Left ventricle myocardium inferior (tissue), 1 donor: ENCODE measurements at regions not wholly inside any gene's neighbourhood (a gene's known extent, or its start where the extent isn't known, plus 50 kb on each side); places are given as distances from the start of the nearest gene placed in this dataset.

Experiments used
- DNase-seq: peaks from one replicate; pipeline ENCODE4 v3.0.0-alpha.2; 2020
- H3K27ac ChIP-seq: fragments of 200-600 bp; replicated peaks from 2 replicates; pipeline ENCODE4 v1.8.0; 2021
- H3K27me3 ChIP-seq: fragments of 200-600 bp; 2 replicates; pipeline ENCODE4 v1.8.0; 2021; ENCODE audit warnings: low read depth
- H3K36me3 ChIP-seq: fragments of 200-600 bp; 2 replicates; pipeline ENCODE4 v1.8.0; 2021
- H3K4me1 ChIP-seq: fragments of 200-600 bp; 2 replicates; pipeline ENCODE4 v1.8.0; 2021
- H3K4me3 ChIP-seq: fragments of 200-600 bp; 2 replicates; pipeline ENCODE4 v1.8.0; 2021; ENCODE audit warnings: mild to moderate bottlenecking, moderate library complexity
- H3K9me3 ChIP-seq: fragments of 200-600 bp; replicated peaks from 2 replicates; pipeline ENCODE4 v1.8.0; 2021
- CTCF ChIP-seq: fragments of 200-600 bp; IDR thresholded peaks from 2 replicates; pipeline ENCODE4 v1.8.0; 2021; ENCODE audit warnings: antibody characterized with exemption, mild to moderate bottlenecking, borderline replicate concordance
- intact Hi-C: fragments of 100-400 bp; cut with micrococcal nuclease; formaldehyde crosslinking; loops from one replicate; pipeline ENCODE4 v1.11.0; 2022
- donor health status: DM: no; HTN: yes; CAD: no; lungs with severe emphysema.

- no peak overlapping the region for H3K4me3 ChIP-seq
- intact Hi-C loops: no loop called here
- peaks cover 59% of the 10 kb centered on the region for H3K27me3 ChIP-seq
- H3K4me1 ChIP-seq: no peaks in the 10 kb centered on the region
- H3K36me3 ChIP-seq: no peaks in the 10 kb centered on the region
- no peak overlapping the region for H3K27ac ChIP-seq
- TF ChIP-seq CTCF: no peak
- DNase-seq: no peak
- H3K9me3 ChIP-seq: peaks cover 10% of the 10 kb centered on the region
Observed at GRCh38 chr22:48715511-48715910, 1112.2 kb downstream of the BRD1 start.

- H3K36me3 ChIP-seq: no peaks in the 10 kb centered on the region
- intact Hi-C loops: no loop called here
- no peak for TF ChIP-seq CTCF
- no peaks in the 10 kb centered on the region for H3K4me1 ChIP-seq
- peaks cover 10% of the 10 kb centered on the region for H3K9me3 ChIP-seq
- peaks cover 46% of the 10 kb centered on the region for H3K27me3 ChIP-seq
- DNase-seq: peak; percentile 4
- no peak overlapping the region for H3K4me3 ChIP-seq
- H3K27ac ChIP-seq: no peak overlapping the region
Observed at GRCh38 chr22:48714231-48714630, 1113.4 kb downstream of the BRD1 start.

- TF ChIP-seq CTCF: no peak
- peak; percentile 6 for DNase-seq
- peaks cover 10% of the 10 kb centered on the region for H3K9me3 ChIP-seq
- intact Hi-C loops: no loop called here
- peaks cover 42% of the 10 kb centered on the region for H3K27me3 ChIP-seq
- H3K27ac ChIP-seq: no peak overlapping the region
- H3K4me3 ChIP-seq: no peak overlapping the region
- H3K36me3 ChIP-seq: no peaks in the 10 kb centered on the region
- no peaks in the 10 kb centered on the region for H3K4me1 ChIP-seq
Observed at GRCh38 chr22:48713272-48714205, 1114.1 kb downstream of the BRD1 start.

- Histone ChIP-seq H3K4me1 (no peaks in the 10 kb centered on the region), H3K27ac (no peak overlapping the region), H3K27me3 (peaks cover 37% of the 10 kb centered on the region), H3K4me3 (no peak overlapping the region), H3K36me3 (no peaks in the 10 kb centered on the region), H3K9me3 (peaks cover 10% of the 10 kb centered on the region)
- no peak for TF ChIP-seq CTCF
- peak; percentile 5 for DNase-seq
- intact Hi-C loops: no loop called here
Observed at GRCh38 chr22:48712558-48713271, 1115.0 kb downstream of the BRD1 start.

DNA sequence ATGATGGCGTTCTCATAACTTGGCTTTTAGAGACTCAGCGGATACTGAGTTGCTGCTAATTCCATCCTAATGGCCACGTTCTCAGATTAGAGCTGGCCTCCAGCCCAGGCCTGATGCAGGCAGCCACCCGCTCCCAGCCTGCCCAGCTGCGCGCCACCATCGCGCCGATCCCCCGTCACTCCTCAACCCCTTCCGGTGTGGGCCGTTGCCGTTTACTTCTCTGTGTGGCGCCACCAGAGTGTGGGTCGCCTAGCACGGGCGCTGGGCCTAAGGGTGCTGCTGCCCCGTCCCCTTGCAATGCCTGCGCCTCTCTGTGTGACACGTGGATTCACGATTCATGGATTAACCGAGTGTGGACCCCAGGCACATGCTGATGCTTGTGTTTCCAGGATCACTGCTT, 1116.0 kb downstream of the BRD1 start:
- peaks cover 10% of the 10 kb centered on the region for H3K9me3 ChIP-seq
- no peaks in the 10 kb centered on the region for H3K36me3 ChIP-seq
- H3K27me3 ChIP-seq: peaks cover 32% of the 10 kb centered on the region
- intact Hi-C loops: no loop called here
- H3K4me3 ChIP-seq: no peak overlapping the region
- peak; percentile 2 for DNase-seq
- no peak overlapping the region for H3K27ac ChIP-seq
- no peaks in the 10 kb centered on the region for H3K4me1 ChIP-seq
- no peak for TF ChIP-seq CTCF
